GM21737 (cell line): ENCODE measurements at regions not wholly inside any gene's neighbourhood (a gene's known extent, or its start where the extent isn't known, plus 50 kb on each side); places are given as distances from the start of the nearest gene placed in this dataset.
"Not testable (repeated sequence)": the region's sequence is repeated elsewhere in the genome, so short reads cannot be mapped to it uniquely, and the experiment has no call there.

ENCODE experiments used
- ATAC-seq: cut with Tn5 transposase; IDR thresholded peaks from one replicate; pipeline ENCODE4 v1.9.1; 2021; ENCODE audit warnings: mild to moderate bottlenecking, moderate library complexity; ENCODE audit not compliant: unreplicated experiment

DNA sequence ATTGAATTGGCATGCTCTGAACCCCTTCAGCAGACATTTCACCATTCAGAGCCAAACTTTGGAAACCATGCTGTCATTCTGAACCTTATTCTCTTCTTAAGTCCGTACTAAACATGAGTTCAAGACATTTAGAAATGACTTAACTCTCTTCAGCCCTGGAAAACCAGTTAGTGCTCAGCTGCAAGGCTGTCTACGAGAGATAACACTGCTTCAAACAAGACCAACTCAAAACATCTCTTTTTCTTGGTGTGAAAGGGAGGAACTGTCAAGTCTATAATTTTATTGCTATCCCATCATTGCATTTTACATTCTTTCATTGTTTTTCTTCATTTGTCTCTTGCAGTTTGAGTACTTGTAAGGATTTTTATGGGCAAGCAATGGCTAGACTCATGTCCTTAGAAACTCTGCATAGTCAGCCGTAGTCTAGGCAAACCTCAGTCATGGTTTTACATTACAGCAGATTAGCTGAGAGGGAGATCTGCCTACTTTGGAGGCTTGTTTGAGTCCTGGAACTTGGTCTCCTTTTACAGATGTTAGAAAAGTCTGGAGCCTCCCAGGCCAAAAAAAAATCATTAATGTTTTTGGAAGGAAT, 120.6 kb upstream of the JADE1 start:
- ATAC-seq: no peak

DNA sequence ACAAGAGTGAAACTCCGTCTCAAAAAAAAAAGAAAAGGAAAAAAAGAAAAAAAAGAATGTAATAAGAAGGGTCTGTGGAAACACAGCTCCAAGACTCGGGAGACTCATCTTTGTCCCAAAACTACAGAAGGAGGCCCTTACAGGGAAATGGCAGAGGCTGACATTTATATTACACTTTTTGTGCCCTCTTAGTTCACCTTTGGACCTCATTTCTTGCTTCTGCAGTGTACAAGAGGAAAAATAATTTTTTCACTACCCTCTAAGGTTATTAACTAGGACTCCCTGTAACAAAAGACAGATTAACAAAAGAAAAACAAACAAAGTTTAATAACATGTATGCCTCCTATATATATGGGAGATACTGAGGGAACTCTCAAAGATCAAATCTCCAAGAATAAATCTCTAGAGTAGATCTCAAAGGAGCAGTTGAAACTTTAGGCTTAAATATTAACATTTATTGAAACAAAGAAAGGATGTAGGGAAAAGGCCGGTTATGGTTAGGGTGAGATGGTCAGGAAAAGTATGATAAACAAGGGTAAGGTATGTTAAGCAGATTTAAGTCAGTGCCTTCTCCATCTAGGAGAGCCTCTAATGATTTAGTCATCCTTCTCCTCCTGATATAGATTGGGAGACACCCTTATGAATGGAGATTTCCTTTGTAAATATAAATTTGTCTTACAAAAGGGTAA, 121.3 kb upstream of the JADE1 start:
- ATAC-seq: no peak

DNA sequence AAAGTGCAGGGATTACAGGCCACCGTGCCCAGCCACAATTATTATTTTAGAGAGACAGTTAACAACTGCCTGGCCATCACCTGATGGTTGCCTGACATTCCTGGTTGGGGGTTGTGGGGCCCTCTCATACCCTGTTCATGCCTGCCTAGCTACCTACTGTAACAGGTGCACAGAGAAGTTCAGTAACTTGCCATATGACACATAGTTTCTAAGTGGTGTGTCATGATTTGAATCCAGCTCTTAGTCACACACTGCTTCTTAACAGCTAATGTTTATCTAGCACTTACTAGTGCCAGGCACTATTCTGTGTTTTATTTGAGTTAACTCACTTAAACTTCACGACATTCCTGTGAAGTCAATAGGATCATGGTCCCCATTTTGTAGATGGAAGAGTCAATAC, 122.7 kb upstream of the JADE1 start:
- no peak for ATAC-seq

DNA sequence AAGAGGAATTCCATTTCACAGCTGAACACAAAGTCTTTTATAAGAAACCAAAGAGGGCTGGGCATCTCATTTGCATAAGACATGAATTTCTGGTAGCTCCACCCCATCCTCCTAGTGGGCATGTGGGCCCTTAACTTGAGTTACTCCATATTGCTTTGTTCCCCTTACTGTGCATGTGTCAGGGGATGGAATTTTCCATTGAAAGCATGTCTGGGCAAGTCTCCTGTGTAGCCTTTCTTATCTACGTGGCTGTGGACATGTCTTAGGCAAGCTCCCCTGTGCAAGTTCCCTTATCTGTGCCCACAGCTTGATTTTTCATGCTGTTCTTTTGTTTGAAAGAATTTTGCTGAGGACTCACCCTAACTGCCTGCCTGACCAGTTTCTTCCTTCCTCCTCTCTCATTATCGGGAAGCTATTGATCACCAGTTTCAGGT, 123.5 kb upstream of the JADE1 start:
- ATAC-seq: no peak

DNA sequence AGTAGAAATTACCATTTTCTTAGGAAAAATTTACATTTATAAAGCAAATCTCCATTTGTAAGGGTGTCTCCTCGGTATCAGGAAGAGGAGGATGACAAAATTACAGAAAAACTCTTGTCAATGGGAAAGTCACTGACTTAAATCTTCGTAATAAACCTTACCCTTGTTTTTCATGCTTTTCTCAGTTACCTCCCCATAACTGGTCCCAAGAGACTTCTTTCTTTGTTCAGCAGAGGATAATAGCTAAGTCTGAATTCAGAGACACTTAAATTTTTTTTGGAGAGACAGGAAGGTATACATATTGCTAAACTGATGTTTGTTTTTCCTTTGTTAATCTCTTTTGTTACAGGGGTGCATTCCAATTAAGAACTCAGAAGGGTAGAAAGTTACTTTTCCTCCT, 125.5 kb upstream of the JADE1 start:
- no peak for ATAC-seq

DNA sequence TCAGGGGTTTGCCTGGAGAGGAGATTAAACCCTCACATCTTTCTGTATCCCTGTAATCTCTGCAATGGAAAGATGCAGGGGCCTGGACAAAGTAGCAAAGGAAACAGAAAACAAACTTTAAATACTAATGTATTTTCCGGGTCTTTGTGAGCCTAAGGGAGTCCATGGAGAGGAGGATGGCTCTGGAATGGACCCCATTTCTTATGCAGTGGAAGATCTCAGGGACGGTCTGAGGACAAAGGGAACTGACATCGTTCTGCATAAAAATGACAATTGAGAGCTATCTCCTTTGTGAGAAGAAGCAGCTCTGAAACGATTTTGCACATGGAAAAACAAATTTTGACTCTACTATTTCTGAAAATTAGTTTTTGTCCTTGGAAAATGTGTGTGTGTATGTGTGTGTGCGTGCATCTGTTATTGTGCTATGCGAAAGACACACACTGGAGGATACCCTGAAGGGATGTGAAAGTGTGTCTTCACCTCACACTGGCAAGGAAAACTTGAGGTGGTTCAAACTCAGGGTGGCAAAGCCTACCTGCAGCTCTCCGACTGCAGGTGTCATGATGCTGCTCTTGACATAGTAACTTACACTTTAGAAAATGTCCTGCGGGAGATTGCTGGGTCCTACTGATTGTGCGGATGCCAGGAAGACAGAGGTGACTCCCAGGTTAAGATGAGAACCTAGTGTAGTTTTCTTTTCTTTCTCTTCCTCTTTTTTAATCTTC, 126.4 kb upstream of the JADE1 start:
- no peak for ATAC-seq

DNA sequence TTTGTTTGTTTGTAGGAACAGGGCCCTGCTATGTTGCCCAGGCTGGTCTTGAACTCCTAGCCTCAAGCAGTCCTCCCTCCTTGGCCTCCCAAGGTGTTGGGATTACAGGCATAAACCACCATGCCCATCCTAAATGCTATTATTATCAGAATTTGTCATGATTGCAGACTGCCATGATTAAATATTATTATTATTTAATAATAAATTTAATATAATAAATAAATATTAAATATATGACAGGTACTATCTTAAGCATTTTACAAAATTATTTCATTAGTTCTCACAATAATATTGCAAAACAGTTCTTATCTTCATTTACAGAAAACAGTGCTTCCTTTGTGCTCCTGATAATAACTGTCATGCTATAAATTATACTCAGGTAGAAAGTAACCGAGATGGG, 133.4 kb upstream of the JADE1 start:
- no peak for ATAC-seq

DNA sequence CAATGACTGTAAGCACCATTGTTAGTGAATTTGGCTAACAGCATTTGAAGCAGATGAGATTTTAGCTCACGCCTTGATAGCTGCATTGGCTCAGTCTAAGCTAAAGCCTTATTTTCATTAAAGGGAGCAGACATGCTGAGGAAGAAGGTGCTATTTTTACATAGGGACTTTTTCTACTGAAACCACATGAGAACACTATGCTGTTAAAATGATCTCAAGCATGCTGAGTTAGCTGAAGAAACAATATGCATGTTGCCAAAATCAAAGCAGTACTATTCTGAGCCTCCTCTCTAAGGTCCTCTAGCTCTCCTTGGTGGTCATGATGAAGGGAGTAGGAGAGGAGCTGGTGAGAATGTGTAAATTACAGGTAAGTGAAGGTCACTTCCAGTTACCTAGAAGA, 134.4 kb upstream of the JADE1 start:
- ATAC-seq: peak; percentile 95

DNA sequence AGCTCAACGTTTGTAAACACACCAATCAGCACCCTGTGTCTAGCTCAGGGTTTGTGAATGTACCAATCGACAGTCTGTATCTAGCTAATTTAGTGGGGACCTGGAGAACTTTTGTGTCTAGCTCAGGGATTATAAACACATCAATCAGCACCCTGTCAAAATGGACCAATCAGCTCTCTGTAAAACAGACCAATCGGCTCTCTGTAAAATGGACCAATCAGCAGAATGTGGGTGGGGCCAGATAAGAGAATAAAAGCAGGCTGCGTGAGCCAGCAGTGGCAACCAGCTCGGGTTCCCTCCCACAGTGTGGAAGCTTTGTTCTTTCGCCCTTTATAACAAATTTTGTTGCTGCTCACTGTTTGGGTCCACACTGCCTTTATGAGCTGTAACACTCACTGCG, 136.3 kb upstream of the JADE1 start:
- not testable (repeated sequence) for ATAC-seq

DNA sequence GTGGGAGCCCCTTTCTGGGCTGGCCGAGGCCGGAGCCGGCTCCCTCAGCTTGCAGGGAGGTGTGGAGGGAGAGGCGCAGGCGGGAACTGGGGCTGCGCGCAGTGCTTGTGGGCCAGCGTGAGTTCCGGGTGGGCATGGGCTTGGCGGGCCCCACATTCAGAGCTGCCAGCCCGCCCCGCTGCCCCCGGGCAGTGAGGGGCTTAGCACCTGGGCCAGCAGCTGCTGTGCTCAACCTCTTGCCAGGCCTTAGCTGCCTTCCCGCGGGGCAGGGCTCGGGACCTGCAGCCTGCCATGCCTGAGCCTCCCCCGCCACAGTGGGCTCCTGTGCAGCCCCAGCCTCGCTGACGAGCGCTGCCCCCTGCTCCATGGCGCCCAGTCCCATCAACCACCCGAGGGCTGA, 136.9 kb upstream of the JADE1 start:
- not testable (repeated sequence) for ATAC-seq

DNA sequence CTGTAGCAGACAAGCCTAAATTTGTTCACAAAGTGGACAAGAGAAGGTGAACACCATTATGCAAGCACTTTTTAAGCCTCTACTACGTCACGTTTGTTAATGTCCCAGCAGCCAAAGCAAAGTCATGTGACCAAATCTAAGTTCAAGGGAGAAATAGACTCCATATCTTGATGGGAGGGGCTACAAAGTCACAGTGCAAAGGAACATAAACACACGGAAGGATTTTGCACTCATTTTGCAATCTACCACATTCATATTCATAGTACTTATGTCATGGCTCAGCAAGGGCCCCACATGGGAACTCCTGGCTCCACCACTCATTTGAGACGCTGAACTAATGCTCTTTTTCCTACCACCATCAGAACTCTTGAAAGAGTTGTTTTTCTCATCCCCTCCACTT, 139.0 kb upstream of the JADE1 start:
- ATAC-seq: no peak

DNA sequence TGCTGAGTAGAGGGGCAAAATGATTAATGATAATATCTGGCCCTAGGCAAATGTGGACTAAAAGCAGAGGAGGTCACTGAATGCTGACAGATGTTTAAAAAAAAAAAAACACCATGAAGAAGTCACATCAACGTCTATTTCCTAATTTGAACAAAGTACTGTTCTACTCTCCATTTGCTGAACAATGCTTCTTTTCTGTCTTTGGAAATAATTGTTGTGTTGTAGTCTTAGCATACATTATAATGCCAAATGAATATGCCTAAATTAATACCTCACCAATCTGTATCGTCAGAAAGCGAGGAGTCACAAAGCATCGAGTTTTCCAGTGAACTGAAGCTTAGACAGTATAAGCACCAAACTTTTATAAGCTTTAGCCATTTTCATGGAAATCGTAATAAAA, 140.9 kb upstream of the JADE1 start:
- no peak for ATAC-seq

DNA sequence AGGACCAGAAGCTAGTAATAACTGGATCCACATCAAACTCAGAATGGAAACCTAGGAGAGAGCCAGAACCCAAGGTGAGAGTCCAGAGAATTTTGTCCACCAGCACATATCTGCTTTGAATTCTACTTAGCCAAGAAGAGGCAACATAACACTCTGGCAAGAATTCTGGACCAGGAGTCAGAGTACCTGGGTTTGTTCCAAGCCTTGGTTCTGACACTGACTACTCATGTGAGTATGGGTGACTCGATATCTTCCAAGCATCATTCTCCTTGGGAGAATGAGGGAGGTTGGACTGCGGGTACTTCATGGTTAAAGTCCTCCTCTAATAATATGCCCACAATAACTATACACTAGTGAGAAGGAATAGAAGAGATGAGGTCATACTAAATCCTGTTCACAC, 144.0 kb upstream of the JADE1 start:
- no peak for ATAC-seq

DNA sequence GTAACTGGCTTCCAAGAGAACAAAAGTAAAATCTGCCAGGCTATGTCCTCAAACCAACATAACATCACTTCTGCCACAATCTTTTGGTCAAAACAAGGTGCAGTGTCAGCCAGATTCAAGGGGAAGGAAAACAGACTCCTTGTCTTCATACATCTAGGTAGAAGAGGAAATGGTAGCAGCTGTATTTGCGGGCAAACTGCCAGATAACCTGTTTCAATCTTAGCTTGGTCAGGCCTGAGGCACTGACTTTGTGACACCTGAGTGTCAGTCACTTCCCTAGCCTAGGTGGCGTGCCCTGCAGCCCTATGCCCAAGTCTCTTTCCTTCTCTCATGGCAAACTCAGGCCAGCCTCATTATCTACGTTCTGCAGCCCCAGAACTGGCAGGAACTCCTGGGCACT, 146.2 kb upstream of the JADE1 start:
- ATAC-seq: no peak

DNA sequence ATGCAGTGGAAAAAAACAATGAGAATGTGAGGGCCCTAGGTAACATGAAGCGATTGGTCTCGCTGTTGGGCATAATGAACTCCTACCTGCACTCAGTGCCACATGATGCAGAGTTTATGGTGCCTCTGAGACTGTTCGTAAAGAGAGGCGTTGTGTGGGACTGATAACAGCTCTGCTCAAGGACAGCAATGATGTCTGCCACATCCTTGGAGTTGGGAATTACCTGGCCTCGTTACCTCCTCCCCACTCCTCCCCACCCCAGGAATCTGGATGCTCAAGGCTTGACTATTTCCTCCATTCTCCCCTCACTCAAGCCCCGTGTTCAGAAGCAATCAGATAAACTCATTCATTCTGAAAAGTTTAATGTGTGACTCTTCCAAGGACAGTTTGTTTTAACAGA, 148.0 kb upstream of the JADE1 start:
- ATAC-seq: no peak

DNA sequence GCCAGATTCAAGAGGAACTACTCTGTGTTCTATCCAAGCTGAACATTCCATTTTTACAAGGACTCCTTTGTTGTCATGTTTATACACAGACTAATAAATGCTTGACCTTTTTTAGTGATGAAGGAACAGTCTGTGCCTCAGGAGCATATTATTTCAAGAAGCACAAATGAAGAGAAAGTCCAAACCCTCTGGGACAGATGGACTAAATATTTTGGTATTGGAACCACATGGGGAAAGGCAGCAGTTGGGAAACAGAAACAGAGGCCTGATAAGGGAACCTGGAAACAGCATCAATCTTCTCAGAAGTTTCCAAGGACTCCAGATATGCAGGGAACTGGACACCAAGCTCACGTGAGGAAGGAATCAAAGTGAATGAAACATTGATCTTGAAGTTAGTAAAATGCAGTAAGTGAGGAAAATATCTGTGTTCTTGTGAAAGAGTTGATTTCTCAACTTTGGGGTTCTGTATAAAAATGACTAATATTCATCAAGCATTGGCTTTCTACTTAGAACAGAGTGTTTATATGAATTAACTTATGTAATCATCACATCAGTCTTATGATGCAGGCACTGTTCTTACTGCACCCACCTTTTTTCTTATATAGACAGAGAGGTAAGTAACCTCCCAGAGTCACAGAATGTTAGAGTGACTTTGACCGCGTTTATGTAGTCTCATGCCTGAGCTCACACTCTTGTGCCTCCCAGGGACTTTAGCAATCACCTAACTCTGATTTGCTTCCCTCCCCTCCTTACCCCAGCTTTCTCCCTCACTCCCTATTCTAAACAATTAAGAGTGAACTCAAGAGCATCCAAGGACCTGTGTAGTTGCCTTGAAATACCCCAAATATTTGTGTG, 148.9 kb upstream of the JADE1 start:
- ATAC-seq: no peak

DNA sequence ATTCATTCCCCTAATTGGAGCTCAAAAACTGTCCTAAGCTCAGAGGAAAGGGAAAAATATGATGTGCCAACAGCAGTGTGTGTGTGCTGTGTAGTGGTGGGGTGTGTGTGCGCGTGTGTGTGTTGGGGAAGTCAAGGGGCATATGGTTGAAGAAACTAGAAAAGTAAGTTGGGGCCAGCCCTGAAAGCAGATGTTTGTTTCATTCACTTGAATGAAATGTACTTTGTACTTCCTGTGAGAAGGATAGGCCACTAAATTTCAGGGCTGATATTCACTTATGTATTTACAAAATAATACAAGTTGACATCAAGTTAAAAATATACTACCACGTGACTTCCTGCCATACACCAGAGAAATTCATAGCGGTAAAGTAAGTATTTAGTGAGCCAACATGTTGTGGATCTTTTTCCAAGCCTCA, 151.3 kb upstream of the JADE1 start:
- no peak for ATAC-seq

DNA sequence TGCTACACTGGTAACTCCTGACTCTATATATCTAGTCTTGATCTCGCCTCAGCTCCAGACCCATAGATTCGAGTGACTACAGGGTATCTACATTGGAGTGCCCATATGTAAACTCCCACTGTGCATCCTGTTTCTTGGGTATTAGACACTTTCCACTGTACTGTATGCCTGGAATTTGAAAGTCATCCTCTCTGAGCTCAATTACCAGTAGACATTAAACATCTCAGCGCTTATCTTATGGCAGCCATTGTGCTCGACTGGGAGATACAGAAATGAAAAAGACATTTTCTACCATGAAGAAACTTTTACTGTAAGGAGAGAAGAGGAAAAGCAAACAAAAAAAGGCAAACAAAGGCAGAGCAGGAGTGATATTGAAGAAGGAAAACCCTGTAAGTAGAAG, 151.9 kb upstream of the JADE1 start:
- no peak for ATAC-seq

DNA sequence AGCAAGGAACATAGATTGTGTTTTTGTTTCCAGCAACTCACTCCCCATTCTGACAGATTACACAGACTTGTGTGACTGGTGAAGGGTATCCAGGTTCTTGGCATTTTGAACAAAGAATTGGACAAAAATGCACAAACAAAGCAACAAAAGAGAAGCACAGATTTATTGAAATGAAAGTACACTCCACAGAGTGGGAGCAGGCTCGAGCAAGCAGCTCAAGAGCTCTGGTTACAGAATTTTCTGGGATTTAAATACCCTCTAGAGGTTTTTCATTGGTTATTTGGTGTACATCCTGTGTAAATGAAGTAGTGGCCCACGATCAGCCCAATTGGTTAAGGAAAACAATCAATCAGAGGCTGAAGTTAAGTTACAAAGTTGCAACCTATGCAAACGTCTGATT, 155.0 kb upstream of the JADE1 start:
- no peak for ATAC-seq

DNA sequence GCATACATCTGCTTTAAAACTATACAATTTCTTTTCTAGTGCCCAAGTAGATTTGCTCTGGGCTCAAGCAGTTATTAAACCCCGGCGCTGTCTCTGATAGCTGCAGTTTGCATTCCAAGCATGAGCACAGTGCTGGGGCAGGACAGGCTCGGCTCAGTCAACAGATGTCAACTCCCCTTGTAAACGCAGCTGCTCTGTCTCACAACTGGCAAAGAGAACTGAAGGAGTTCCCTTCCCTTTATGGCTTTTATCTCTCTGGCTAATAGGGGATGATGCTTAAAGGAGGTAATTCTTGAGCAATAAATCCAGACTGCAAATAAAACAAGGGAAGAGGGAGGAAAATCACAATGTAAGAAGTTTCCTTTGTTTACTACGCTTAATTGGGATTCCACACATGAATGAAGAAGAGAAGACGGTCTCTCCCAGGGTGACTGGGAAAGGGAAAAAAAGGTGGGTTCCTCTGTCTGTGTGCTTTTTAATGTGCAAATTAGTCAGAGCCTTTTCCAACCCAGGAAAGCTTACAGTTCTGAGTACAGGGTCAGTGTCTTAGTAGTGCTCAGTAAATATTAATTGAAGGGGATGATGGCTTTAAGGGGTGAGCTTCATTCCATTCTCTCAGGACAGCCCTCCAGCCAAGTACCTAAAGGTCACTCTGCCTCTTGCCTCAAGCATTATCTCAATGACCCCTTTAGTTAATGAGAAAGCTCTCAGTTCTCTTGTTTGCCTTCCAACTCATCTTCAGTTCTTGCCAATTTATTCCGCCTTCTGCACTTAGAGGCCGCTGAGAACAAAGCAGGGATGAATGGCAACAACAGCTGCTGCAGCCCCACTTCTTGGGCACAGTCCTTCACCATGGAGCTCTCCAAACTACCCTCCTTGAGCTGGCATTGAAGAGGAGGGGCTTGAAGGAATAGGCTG, 155.7 kb upstream of the JADE1 start:
- ATAC-seq: no peak
